ENCODE measurements at regions not wholly inside any gene's neighbourhood (a gene's known extent, or its start where the extent isn't known, plus 50 kb on each side); places are given as distances from the start of the nearest gene placed in this dataset.
"Not testable (repeated sequence)": the region's sequence is repeated elsewhere in the genome, so short reads cannot be mapped to it uniquely, and the experiment has no call there.

- in situ Hi-C loops (cut with HindIII; ENCODE audit: low sequenced_read_pairs) = no loop called here
- H3K4me3 ChIP-seq (ENCODE audit: low read depth, low read length) = no peak overlapping the region
Measured at GRCh38 chr11:22554221-22554620, 71.4 kb downstream of the FANCF start.

GRCh38 chr11:22552885-22553284, 72.7 kb downstream of the FANCF start:
- no peak overlapping the region for H3K4me3 ChIP-seq (ENCODE audit: low read depth, low read length)
- TF ChIP-seq CTCF (IDR thresholded peaks at IDR 0.05; ENCODE audit: low read depth, low read length, missing control alignments) = no peak
- in situ Hi-C loops (cut with HindIII; ENCODE audit: low sequenced_read_pairs) = no loop called here
- DNase-seq (ENCODE audit: low read depth) = no peak

More at GRCh38 chr11:22554221-22554620, 71.4 kb downstream of the FANCF start:
- no peak for DNase-seq (ENCODE audit: low read depth)
- TF ChIP-seq CTCF (IDR thresholded peaks at IDR 0.05; ENCODE audit: low read depth, low read length, missing control alignments) = no peak

GRCh38 chr11:22546746-22547145, 78.9 kb downstream of the FANCF start:
- TF ChIP-seq CTCF (IDR thresholded peaks at IDR 0.05; ENCODE audit: low read depth, low read length, missing control alignments) = no peak
- no peak overlapping the region for H3K4me3 ChIP-seq (ENCODE audit: low read depth, low read length)
- in situ Hi-C loops (cut with HindIII; ENCODE audit: low sequenced_read_pairs) = no loop called here
- DNase-seq (ENCODE audit: low read depth) = no peak

- no peak for DNase-seq (ENCODE audit: low read depth)
- no peak for TF ChIP-seq CTCF (IDR thresholded peaks at IDR 0.05; ENCODE audit: low read depth, low read length, missing control alignments)
- in situ Hi-C loops (cut with HindIII; ENCODE audit: low sequenced_read_pairs) = no loop called here
- no peak overlapping the region for H3K4me3 ChIP-seq (ENCODE audit: low read depth, low read length)
Measured at GRCh38 chr11:22543261-22543660, 82.4 kb downstream of the FANCF start.

GRCh38 chr11:22539821-22540256, 85.8 kb downstream of the FANCF start:
- in situ Hi-C loops (cut with HindIII; ENCODE audit: low sequenced_read_pairs) = loop anchor here (5.0 kb wide), 1 partner anchor 103 kb away; no protein-coding TSS in a partner anchor
- H3K4me3 ChIP-seq (ENCODE audit: low read depth, low read length) = no peak overlapping the region
- DNase-seq (ENCODE audit: low read depth) = peak; percentile 18
- TF ChIP-seq CTCF (IDR thresholded peaks at IDR 0.05; ENCODE audit: low read depth, low read length, missing control alignments) = peak; percentile 76

GRCh38 chr11:22536071-22536470, 89.6 kb downstream of the FANCF start:
- no peak for TF ChIP-seq CTCF (IDR thresholded peaks at IDR 0.05; ENCODE audit: low read depth, low read length, missing control alignments)
- in situ Hi-C loops (cut with HindIII; ENCODE audit: low sequenced_read_pairs) = loop anchor here (5.0 kb wide), 1 partner anchor 99 kb away; no protein-coding TSS in a partner anchor
- DNase-seq (ENCODE audit: low read depth) = no peak
- no peak overlapping the region for H3K4me3 ChIP-seq (ENCODE audit: low read depth, low read length)

GRCh38 chr11:22528612-22529429, 96.8 kb downstream of the FANCF start:
- in situ Hi-C loops (cut with HindIII; ENCODE audit: low sequenced_read_pairs); H3K4me3 ChIP-seq (ENCODE audit: low read depth, low read length); DNase-seq (ENCODE audit: low read depth): not testable (repeated sequence)
